Tongue (tissue), 1 donor: ENCODE measurements at regions not wholly inside any gene's neighbourhood (a gene's known extent, or its start where the extent isn't known, plus 50 kb on each side); places are given as distances from the start of the nearest gene placed in this dataset.
A peak's percentile ranks its signal among the peaks of the same experiment; 100 is the strongest.
"Not testable (repeated sequence)": the region's sequence is repeated elsewhere in the genome, so short reads cannot be mapped to it uniquely, and the experiment has no call there.

ENCODE experiments used
- DNase-seq: peaks from one replicate; pipeline ENCODE4 v3.0.0-alpha.2; 2015

- no peak for DNase-seq
These were observed 200.8 kb downstream of the CNTN3 start for GRCh38 chr3:74413547-74414241.

- DNase-seq = no peak
These were observed 204.1 kb downstream of the CNTN3 start for GRCh38 chr3:74410276-74410941.

- no peak for DNase-seq
These were observed 205.4 kb downstream of the CNTN3 start for GRCh38 chr3:74409066-74409465.

GRCh38 chr3:74403307-74403706 is 211.2 kb downstream of the CNTN3 start:
- DNase-seq = no peak

- no peak for DNase-seq
These were observed 211.6 kb downstream of the CNTN3 start for GRCh38 chr3:74402821-74403220.

GRCh38 chr3:74393426-74393825 is 221.0 kb downstream of the CNTN3 start:
- no peak for DNase-seq

- peak; percentile 41 for DNase-seq
These were observed 224.2 kb downstream of the CNTN3 start for GRCh38 chr3:74390121-74390877.

- peak; percentile 59 for DNase-seq
These were observed 227.2 kb downstream of the CNTN3 start for GRCh38 chr3:74387111-74387735.

- DNase-seq = no peak
These were observed 230.3 kb downstream of the CNTN3 start for GRCh38 chr3:74384159-74384558.

- no peak for DNase-seq
These were observed 236.8 kb downstream of the CNTN3 start for GRCh38 chr3:74377669-74378068.

- not testable (repeated sequence) for DNase-seq
These were observed 238.1 kb downstream of the CNTN3 start for GRCh38 chr3:74376323-74376722.

GRCh38 chr3:74375653-74376052 is 238.8 kb downstream of the CNTN3 start:
- no peak for DNase-seq

- no peak for DNase-seq
These were observed 241.7 kb downstream of the CNTN3 start for GRCh38 chr3:74372743-74373142.

GRCh38 chr3:74370342-74370741 is 244.1 kb downstream of the CNTN3 start:
- no peak for DNase-seq

- DNase-seq = no peak
These were observed 248.1 kb downstream of the CNTN3 start for GRCh38 chr3:74366331-74366730.

- no peak for DNase-seq
These were observed 251.1 kb downstream of the CNTN3 start for GRCh38 chr3:74363346-74363745.

- no peak for DNase-seq
These were observed 254.1 kb downstream of the CNTN3 start for GRCh38 chr3:74360406-74360805.

- peak; percentile 15 for DNase-seq
These were observed 256.6 kb downstream of the CNTN3 start for GRCh38 chr3:74357881-74358280.

GRCh38 chr3:74353039-74353438 is 261.4 kb downstream of the CNTN3 start:
- no peak for DNase-seq

GRCh38 chr3:74352166-74352565 is 262.3 kb downstream of the CNTN3 start:
- no peak for DNase-seq

- no peak for DNase-seq
These were observed 263.2 kb downstream of the CNTN3 start for GRCh38 chr3:74351213-74351612.

- no peak for DNase-seq
These were observed 265.4 kb downstream of the CNTN3 start for GRCh38 chr3:74349015-74349414.
